ENCODE measurements at regions not wholly inside any gene's neighbourhood (a gene's known extent, or its start where the extent isn't known, plus 50 kb on each side); places are given as distances from the start of the nearest gene placed in this dataset.

- TF ChIP-seq CTCF (IDR thresholded peaks at IDR 0.05) (no peak), POLR2A (IDR thresholded peaks at IDR 0.05) (no peak)
These were observed 83.8 kb upstream of the STOX2 start for GRCh38 chr4:183821076-183821853.

All from right lobe of liver (tissue), 4 donors.